ENCODE measurements at regions not wholly inside any gene's neighbourhood (a gene's known extent, or its start where the extent isn't known, plus 50 kb on each side); places are given as distances from the start of the nearest gene placed in this dataset.
"Not testable (repeated sequence)": the region's sequence is repeated elsewhere in the genome, so short reads cannot be mapped to it uniquely, and the experiment has no call there.

- H3K4me1 ChIP-seq (ENCODE audit: control insufficient read depth, insufficient read depth, low read length); H3K9me3 ChIP-seq (ENCODE audit: control insufficient read depth, insufficient read depth, low read length); H3K36me3 ChIP-seq (ENCODE audit: control insufficient read depth, insufficient read depth, low read length); H3K9ac ChIP-seq (ENCODE audit: low read depth, low read length); H3K27ac ChIP-seq (ENCODE audit: low read depth, low read length); H3K27me3 ChIP-seq (ENCODE audit: control insufficient read depth, insufficient read depth, low read length); H3K4me3 ChIP-seq (ENCODE audit: low read depth, low read length): not testable (repeated sequence)
These were observed 392.5 kb downstream of the PRELID2 start for GRCh38 chr5:145442661-145443060.

- Histone ChIP-seq H3K36me3 (ENCODE audit: control insufficient read depth, insufficient read depth, low read length) (no peaks in the 10 kb centered on the region), H3K4me1 (ENCODE audit: control insufficient read depth, insufficient read depth, low read length) (no peaks in the 10 kb centered on the region), H3K27me3 (ENCODE audit: control insufficient read depth, insufficient read depth, low read length) (no peaks in the 10 kb centered on the region), H3K9me3 (ENCODE audit: control insufficient read depth, insufficient read depth, low read length) (no peaks in the 10 kb centered on the region), H3K4me3 (ENCODE audit: low read depth, low read length) (no peak overlapping the region), H3K9ac (ENCODE audit: low read depth, low read length) (no peak overlapping the region), H3K27ac (ENCODE audit: low read depth, low read length) (no peak overlapping the region)
These were observed 393.9 kb downstream of the PRELID2 start for GRCh38 chr5:145441228-145441627.

GRCh38 chr5:145437627-145438026 lies 397.5 kb downstream of the PRELID2 start:
- Histone ChIP-seq H3K36me3 (ENCODE audit: control insufficient read depth, insufficient read depth, low read length) (no peaks in the 10 kb centered on the region), H3K9ac (ENCODE audit: low read depth, low read length) (no peak overlapping the region), H3K27me3 (ENCODE audit: control insufficient read depth, insufficient read depth, low read length) (no peaks in the 10 kb centered on the region), H3K27ac (ENCODE audit: low read depth, low read length) (no peak overlapping the region), H3K9me3 (ENCODE audit: control insufficient read depth, insufficient read depth, low read length) (no peaks in the 10 kb centered on the region), H3K4me3 (ENCODE audit: low read depth, low read length) (no peak overlapping the region), H3K4me1 (ENCODE audit: control insufficient read depth, insufficient read depth, low read length) (peaks cover 11% of the 10 kb centered on the region)

GRCh38 chr5:145433077-145433476 lies 402.1 kb downstream of the PRELID2 start:
- H3K4me3 ChIP-seq (ENCODE audit: low read depth, low read length) = no peak overlapping the region
- no peaks in the 10 kb centered on the region for H3K27me3 ChIP-seq (ENCODE audit: control insufficient read depth, insufficient read depth, low read length)
- H3K36me3 ChIP-seq (ENCODE audit: control insufficient read depth, insufficient read depth, low read length) = no peaks in the 10 kb centered on the region
- H3K9ac ChIP-seq (ENCODE audit: low read depth, low read length) = no peak overlapping the region
- H3K9me3 ChIP-seq (ENCODE audit: control insufficient read depth, insufficient read depth, low read length) = no peaks in the 10 kb centered on the region
- H3K27ac ChIP-seq (ENCODE audit: low read depth, low read length) = no peak overlapping the region
- H3K4me1 ChIP-seq (ENCODE audit: control insufficient read depth, insufficient read depth, low read length) = peaks cover 16% of the 10 kb centered on the region

DNA sequence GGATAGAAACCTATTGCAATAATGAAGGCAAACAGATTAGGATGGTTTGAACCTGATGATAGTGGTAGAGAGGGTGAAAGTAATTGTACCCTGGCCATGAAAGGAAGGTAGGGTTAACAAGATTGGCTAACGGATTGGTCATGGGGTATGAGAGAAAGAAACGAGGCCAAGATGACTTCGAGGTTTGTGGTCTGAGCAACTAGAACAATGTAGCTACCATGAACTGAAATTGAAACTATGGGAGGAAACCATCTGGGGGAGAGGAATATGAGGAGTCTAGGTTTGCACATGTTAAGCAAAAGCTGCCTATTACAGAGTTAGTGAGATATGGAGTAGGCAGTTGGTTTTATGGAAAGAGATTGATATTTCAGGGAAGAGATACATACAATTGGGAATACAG lies 406.0 kb downstream of the PRELID2 start:
- Histone ChIP-seq H3K36me3 (ENCODE audit: control insufficient read depth, insufficient read depth, low read length) (no peaks in the 10 kb centered on the region), H3K4me3 (ENCODE audit: low read depth, low read length) (no peak overlapping the region), H3K27ac (ENCODE audit: low read depth, low read length) (no peak overlapping the region)

GRCh38 chr5:145408048-145408341 lies 427.1 kb downstream of the PRELID2 start:
- Histone ChIP-seq H3K9me3 (ENCODE audit: control insufficient read depth, insufficient read depth, low read length) (peaks cover 16% of the 10 kb centered on the region), H3K36me3 (ENCODE audit: control insufficient read depth, insufficient read depth, low read length) (no peaks in the 10 kb centered on the region), H3K4me1 (ENCODE audit: control insufficient read depth, insufficient read depth, low read length) (0 out of 2 replicates have a peak, but pooled peaks cover 4% of the 10 kb centered on the region), H3K27ac (ENCODE audit: low read depth, low read length) (no peak overlapping the region), H3K4me3 (ENCODE audit: low read depth, low read length) (no peak overlapping the region), H3K9ac (ENCODE audit: low read depth, low read length) (no peak overlapping the region), H3K27me3 (ENCODE audit: control insufficient read depth, insufficient read depth, low read length) (no peaks in the 10 kb centered on the region)

More for the DNA sequence above, 406.0 kb downstream of the PRELID2 start:
- no peak overlapping the region for H3K9ac ChIP-seq (ENCODE audit: low read depth, low read length)
- H3K27me3 ChIP-seq (ENCODE audit: control insufficient read depth, insufficient read depth, low read length) = no peaks in the 10 kb centered on the region
- H3K9me3 ChIP-seq (ENCODE audit: control insufficient read depth, insufficient read depth, low read length) = peaks cover 6% of the 10 kb centered on the region
- H3K4me1 ChIP-seq (ENCODE audit: control insufficient read depth, insufficient read depth, low read length) = peaks cover 16% of the 10 kb centered on the region

- peaks cover 13% of the 10 kb centered on the region for H3K9me3 ChIP-seq (ENCODE audit: control insufficient read depth, insufficient read depth, low read length)
- H3K4me1 ChIP-seq (ENCODE audit: control insufficient read depth, insufficient read depth, low read length) = 0 out of 2 replicates have a peak, but pooled peaks cover 4% of the 10 kb centered on the region
- no peak overlapping the region for H3K9ac ChIP-seq (ENCODE audit: low read depth, low read length)
- no peak overlapping the region for H3K27ac ChIP-seq (ENCODE audit: low read depth, low read length)
- H3K36me3 ChIP-seq (ENCODE audit: control insufficient read depth, insufficient read depth, low read length) = no peaks in the 10 kb centered on the region
- no peak overlapping the region for H3K4me3 ChIP-seq (ENCODE audit: low read depth, low read length)
- H3K27me3 ChIP-seq (ENCODE audit: control insufficient read depth, insufficient read depth, low read length) = no peaks in the 10 kb centered on the region
These were observed 427.7 kb downstream of the PRELID2 start for GRCh38 chr5:145407300-145408047.

GRCh38 chr5:145403992-145404391 lies 431.1 kb downstream of the PRELID2 start:
- H3K36me3 ChIP-seq (ENCODE audit: control insufficient read depth, insufficient read depth, low read length) = no peaks in the 10 kb centered on the region
- H3K9me3 ChIP-seq (ENCODE audit: control insufficient read depth, insufficient read depth, low read length) = peaks cover 3% of the 10 kb centered on the region; the same call in 1 of the 2 replicates
- H3K27me3 ChIP-seq (ENCODE audit: control insufficient read depth, insufficient read depth, low read length) = no peaks in the 10 kb centered on the region
- H3K4me3 ChIP-seq (ENCODE audit: low read depth, low read length) = no peak overlapping the region
- no peak overlapping the region for H3K9ac ChIP-seq (ENCODE audit: low read depth, low read length)
- 0 out of 2 replicates have a peak, but pooled peaks cover 4% of the 10 kb centered on the region for H3K4me1 ChIP-seq (ENCODE audit: control insufficient read depth, insufficient read depth, low read length)
- no peak overlapping the region for H3K27ac ChIP-seq (ENCODE audit: low read depth, low read length)

DNA sequence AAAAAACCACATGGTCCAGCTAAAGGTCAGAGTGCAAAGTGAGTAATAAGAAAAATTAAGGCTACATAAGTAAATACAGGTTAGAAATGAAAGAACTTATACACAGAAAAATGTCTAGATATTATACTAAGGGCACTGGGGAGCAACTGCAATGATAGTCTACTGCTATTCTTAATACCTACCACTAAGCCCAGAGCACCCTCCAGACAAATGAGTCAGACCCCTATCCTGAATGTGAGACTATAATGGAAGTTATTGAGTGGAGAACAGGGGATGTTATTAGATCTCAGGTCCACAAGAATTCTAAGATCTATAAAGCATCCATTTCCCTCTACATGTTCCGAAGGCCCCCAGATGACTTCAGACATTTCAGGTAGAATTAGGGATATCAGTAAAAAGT lies 438.3 kb downstream of the PRELID2 start:
- H3K4me1 ChIP-seq (ENCODE audit: control insufficient read depth, insufficient read depth, low read length) = no peaks in the 10 kb centered on the region
- no peak overlapping the region for H3K9ac ChIP-seq (ENCODE audit: low read depth, low read length)
- H3K36me3 ChIP-seq (ENCODE audit: control insufficient read depth, insufficient read depth, low read length) = no peaks in the 10 kb centered on the region
- H3K4me3 ChIP-seq (ENCODE audit: low read depth, low read length) = no peak overlapping the region
- no peaks in the 10 kb centered on the region for H3K9me3 ChIP-seq (ENCODE audit: control insufficient read depth, insufficient read depth, low read length)
- no peak overlapping the region for H3K27ac ChIP-seq (ENCODE audit: low read depth, low read length)
- no peaks in the 10 kb centered on the region for H3K27me3 ChIP-seq (ENCODE audit: control insufficient read depth, insufficient read depth, low read length)

DNA sequence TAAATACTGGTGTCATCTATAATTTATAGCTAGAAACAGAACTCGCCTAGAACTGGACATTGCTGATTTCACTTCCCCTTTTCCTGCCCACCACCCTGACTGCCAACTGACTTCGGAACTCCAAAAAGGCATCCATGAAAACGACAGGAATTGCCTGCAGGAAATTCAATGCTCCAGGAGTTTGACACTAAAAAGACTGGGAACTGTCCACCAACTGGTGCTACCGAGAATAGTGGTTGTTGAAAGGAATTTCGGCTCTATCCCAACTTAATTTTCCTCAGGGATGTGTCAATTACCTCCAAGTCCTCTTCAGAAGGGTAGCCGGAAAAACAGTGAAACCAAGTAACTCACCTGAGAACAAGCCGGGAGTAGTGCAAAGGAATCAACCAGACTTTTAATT lies 440.0 kb downstream of the PRELID2 start:
- H3K36me3 ChIP-seq (ENCODE audit: control insufficient read depth, insufficient read depth, low read length); H3K9me3 ChIP-seq (ENCODE audit: control insufficient read depth, insufficient read depth, low read length); H3K27ac ChIP-seq (ENCODE audit: low read depth, low read length); H3K4me3 ChIP-seq (ENCODE audit: low read depth, low read length); H3K27me3 ChIP-seq (ENCODE audit: control insufficient read depth, insufficient read depth, low read length); H3K9ac ChIP-seq (ENCODE audit: low read depth, low read length); H3K4me1 ChIP-seq (ENCODE audit: control insufficient read depth, insufficient read depth, low read length): not testable (repeated sequence)

DNA sequence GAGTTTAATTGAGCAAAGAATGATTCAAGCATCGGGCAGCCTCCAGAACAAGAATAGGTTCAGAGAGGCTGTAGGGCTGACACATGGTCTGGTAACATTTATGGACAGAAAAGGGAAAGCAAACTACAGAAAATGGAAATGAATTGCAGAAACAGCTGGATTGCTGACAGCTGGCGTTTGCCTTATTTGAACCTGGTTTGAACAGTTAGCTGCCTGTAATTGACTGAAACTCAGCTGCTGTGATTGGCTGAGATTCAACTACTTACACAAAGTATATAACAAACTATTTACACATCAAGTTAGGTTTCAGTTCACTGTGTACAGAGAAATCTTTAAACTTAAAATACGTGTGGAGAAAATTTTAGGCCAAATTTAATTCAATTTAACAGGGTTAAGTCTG lies 441.7 kb downstream of the PRELID2 start:
- H3K9ac ChIP-seq (ENCODE audit: low read depth, low read length) = no peak overlapping the region
- H3K4me1 ChIP-seq (ENCODE audit: control insufficient read depth, insufficient read depth, low read length) = no peaks in the 10 kb centered on the region
- no peaks in the 10 kb centered on the region; the same call in 1 of the 2 replicates for H3K9me3 ChIP-seq (ENCODE audit: control insufficient read depth, insufficient read depth, low read length)
- no peaks in the 10 kb centered on the region for H3K27me3 ChIP-seq (ENCODE audit: control insufficient read depth, insufficient read depth, low read length)
- H3K36me3 ChIP-seq (ENCODE audit: control insufficient read depth, insufficient read depth, low read length) = no peaks in the 10 kb centered on the region
- no peak overlapping the region for H3K4me3 ChIP-seq (ENCODE audit: low read depth, low read length)
- no peak overlapping the region for H3K27ac ChIP-seq (ENCODE audit: low read depth, low read length)

Measured in HUES48 (cell line).